SK-N-SH treated with all-trans-retinoic acid at 6 μM for 48 hours (cell line): ENCODE measurements at regions not wholly inside any gene's neighbourhood (a gene's known extent, or its start where the extent isn't known, plus 50 kb on each side); places are given as distances from the start of the nearest gene placed in this dataset.

Experiments used
- ATAC-seq: fragments of 200-7000 bp; cut with Tn5 transposase; 3 replicates; pipeline ENCODE4 v1.9.1; 2020; ENCODE audit warnings: mild to moderate bottlenecking, moderate library complexity
- ARNTL ChIP-seq: fragments of 450-650 bp; formaldehyde crosslinking; IDR thresholded peaks from 2 replicates; pipeline ENCODE4 v1.5.0; 2020; ENCODE audit warnings: low read depth, mild to moderate bottlenecking, moderate library complexity, borderline replicate concordance
- BACH2 ChIP-seq: fragments of 250-450 bp; sonication (Bioruptor Pico); IDR thresholded peaks from 2 replicates; pipeline ENCODE4 v1.9.0; 2021; ENCODE audit warnings: mild to moderate bottlenecking, borderline replicate concordance
- CREB5 ChIP-seq: fragments of 250-450 bp; sonication (Bioruptor Pico); IDR thresholded peaks from 2 replicates; pipeline ENCODE4 v1.5.1; 2020; ENCODE audit warnings: low read depth, mild to moderate bottlenecking, moderate library complexity
- CSDC2 ChIP-seq: fragments of 250-450 bp; sonication (Bioruptor Pico); IDR thresholded peaks from 2 replicates; pipeline ENCODE4 v1.5.0; 2020; ENCODE audit warnings: mild to moderate bottlenecking, moderate library complexity
- ESRRG ChIP-seq: fragments of 250-450 bp; sonication (Bioruptor Pico); IDR thresholded peaks from 2 replicates; pipeline ENCODE4 v1.6.1; 2021; ENCODE audit warnings: mild to moderate bottlenecking
- ISL1 ChIP-seq: fragments of 250-450 bp; sonication (Bioruptor Pico); IDR thresholded peaks from 2 replicates; pipeline ENCODE4 v2.1.2; 2022; ENCODE audit warnings: mild to moderate bottlenecking, moderate library complexity
- OSR1 ChIP-seq: fragments of 250-450 bp; sonication (Bioruptor Pico); IDR thresholded peaks from 2 replicates; pipeline ENCODE4 v1.8.0; 2022; ENCODE audit warnings: moderate library complexity, mild to moderate bottlenecking, inconsistent platforms
- PATZ1 ChIP-seq: fragments of 250-450 bp; sonication (Bioruptor Pico); IDR thresholded peaks from 2 replicates; pipeline ENCODE4 v1.8.0; 2020; ENCODE audit warnings: mild to moderate bottlenecking, moderate library complexity, borderline replicate concordance
- PPARA ChIP-seq: fragments of 250-450 bp; sonication (Bioruptor Pico); IDR thresholded peaks from 2 replicates; pipeline ENCODE4 v1.5.0; 2020; ENCODE audit warnings: mild to moderate bottlenecking, borderline replicate concordance
- RARB ChIP-seq: fragments of 250-450 bp; sonication (Bioruptor Pico); IDR thresholded peaks from 2 replicates; pipeline ENCODE4 v1.8.0; 2021; ENCODE audit warnings: mild to moderate bottlenecking, moderate library complexity
- SNAI2 ChIP-seq: fragments of 250-450 bp; sonication (Bioruptor Pico); IDR thresholded peaks from 2 replicates; pipeline ENCODE4 v1.5.0; 2020; ENCODE audit warnings: mild to moderate bottlenecking, moderate library complexity
- TCF4 ChIP-seq: fragments of 250-450 bp; sonication (Bioruptor Pico); IDR thresholded peaks from 2 replicates; pipeline ENCODE4 v1.8.0; 2021; ENCODE audit warnings: mild to moderate bottlenecking, moderate library complexity, borderline replicate concordance
- TOX ChIP-seq: fragments of 250-450 bp; sonication (Bioruptor Pico); IDR thresholded peaks from 2 replicates; pipeline ENCODE4 v1.8.0; 2021; ENCODE audit warnings: mild to moderate bottlenecking, moderate library complexity, borderline replicate concordance
- ZC3H10 ChIP-seq: fragments of 250-450 bp; sonication (Bioruptor Pico); IDR thresholded peaks from 2 replicates; pipeline ENCODE4 v1.5.1; 2021; ENCODE audit warnings: mild to moderate bottlenecking, moderate library complexity
- ZFP3 ChIP-seq: fragments of 250-450 bp; sonication (Bioruptor Pico); IDR thresholded peaks from 2 replicates; pipeline ENCODE4 v1.5.0; 2020; ENCODE audit warnings: mild to moderate bottlenecking, moderate library complexity
- ZFP30 ChIP-seq: fragments of 450-650 bp; formaldehyde crosslinking; IDR thresholded peaks from 2 replicates; pipeline ENCODE4 v1.5.0; 2022; ENCODE audit warnings: mild to moderate bottlenecking, moderate library complexity
- ZNF565 ChIP-seq: fragments of 450-650 bp; formaldehyde crosslinking; conservative IDR thresholded peaks from 2 replicates; pipeline ENCODE4 v1.5.0; 2020; ENCODE audit warnings: low read depth, mild to moderate bottlenecking, moderate library complexity
- ZNF70 ChIP-seq: fragments of 450-650 bp; formaldehyde crosslinking; IDR thresholded peaks from 2 replicates; pipeline ENCODE4 v1.5.0; 2020; ENCODE audit warnings: mild to moderate bottlenecking, moderate library complexity
- ZNF8 ChIP-seq: fragments of 450-650 bp; formaldehyde crosslinking; IDR thresholded peaks from 2 replicates; pipeline ENCODE4 v1.5.0; 2020; ENCODE audit warnings: mild to moderate bottlenecking, moderate library complexity
- TF ChIP-seq, protein P1 (sequence below): fragments of 250-450 bp; sonication (Bioruptor Pico); IDR thresholded peaks from 2 replicates; pipeline ENCODE4 v1.5.0; 2020; ENCODE audit warnings: mild to moderate bottlenecking, moderate library complexity
- TF ChIP-seq, protein P2 (sequence below): fragments of 250-450 bp; sonication (Bioruptor Pico); IDR thresholded peaks from 2 replicates; pipeline ENCODE4 v1.5.1; 2021; ENCODE audit warnings: mild to moderate bottlenecking, moderate library complexity

DNA sequence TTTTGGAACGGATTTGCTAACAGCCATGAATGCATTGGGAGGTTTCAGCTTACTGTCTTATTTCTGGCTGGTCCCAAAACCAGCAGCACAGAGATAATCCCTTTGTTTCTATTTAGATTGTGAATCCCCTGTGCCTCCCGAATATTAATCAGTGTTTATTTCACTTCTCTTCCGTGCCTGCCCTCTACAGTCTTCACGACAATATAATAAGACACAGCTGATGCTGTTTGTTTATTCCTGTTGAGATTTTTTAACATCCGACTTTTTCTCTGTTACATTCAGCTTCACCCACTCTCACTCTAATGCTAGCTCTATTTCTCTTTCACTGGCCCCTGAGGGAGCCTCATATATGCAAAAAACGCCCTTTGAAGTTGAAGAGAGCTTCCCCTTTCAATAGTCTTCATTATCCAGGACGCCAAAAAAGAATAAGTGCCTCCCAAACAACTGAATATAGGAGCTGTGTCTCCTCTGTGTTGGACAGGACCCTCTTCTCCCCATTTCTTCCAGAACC is 995.3 kb downstream of the ROBO2 start:
- TF ChIP-seq PPARA (CRISPR knock-in tag) (no peak), TOX (CRISPR knock-in tag) (no peak), ISL1 (no peak), ARNTL (CRISPR knock-in tag) (no peak), ZFP3 (CRISPR knock-in tag) (no peak), CREB5 (CRISPR knock-in tag) (no peak), TCF4 (CRISPR knock-in tag) (no peak), ZNF70 (CRISPR knock-in tag) (no peak), ESRRG (CRISPR knock-in tag) (no peak)
- TF ChIP-seq, protein P1, sequence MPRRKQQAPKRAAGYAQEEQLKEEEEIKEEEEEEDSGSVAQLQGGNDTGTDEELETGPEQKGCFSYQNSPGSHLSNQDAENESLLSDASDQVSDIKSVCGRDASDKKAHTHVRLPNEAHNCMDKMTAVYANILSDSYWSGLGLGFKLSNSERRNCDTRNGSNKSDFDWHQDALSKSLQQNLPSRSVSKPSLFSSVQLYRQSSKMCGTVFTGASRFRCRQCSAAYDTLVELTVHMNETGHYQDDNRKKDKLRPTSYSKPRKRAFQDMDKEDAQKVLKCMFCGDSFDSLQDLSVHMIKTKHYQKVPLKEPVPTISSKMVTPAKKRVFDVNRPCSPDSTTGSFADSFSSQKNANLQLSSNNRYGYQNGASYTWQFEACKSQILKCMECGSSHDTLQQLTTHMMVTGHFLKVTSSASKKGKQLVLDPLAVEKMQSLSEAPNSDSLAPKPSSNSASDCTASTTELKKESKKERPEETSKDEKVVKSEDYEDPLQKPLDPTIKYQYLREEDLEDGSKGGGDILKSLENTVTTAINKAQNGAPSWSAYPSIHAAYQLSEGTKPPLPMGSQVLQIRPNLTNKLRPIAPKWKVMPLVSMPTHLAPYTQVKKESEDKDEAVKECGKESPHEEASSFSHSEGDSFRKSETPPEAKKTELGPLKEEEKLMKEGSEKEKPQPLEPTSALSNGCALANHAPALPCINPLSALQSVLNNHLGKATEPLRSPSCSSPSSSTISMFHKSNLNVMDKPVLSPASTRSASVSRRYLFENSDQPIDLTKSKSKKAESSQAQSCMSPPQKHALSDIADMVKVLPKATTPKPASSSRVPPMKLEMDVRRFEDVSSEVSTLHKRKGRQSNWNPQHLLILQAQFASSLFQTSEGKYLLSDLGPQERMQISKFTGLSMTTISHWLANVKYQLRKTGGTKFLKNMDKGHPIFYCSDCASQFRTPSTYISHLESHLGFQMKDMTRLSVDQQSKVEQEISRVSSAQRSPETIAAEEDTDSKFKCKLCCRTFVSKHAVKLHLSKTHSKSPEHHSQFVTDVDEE (CRISPR knock-in tag) = no peak
- TF ChIP-seq, protein P2, sequence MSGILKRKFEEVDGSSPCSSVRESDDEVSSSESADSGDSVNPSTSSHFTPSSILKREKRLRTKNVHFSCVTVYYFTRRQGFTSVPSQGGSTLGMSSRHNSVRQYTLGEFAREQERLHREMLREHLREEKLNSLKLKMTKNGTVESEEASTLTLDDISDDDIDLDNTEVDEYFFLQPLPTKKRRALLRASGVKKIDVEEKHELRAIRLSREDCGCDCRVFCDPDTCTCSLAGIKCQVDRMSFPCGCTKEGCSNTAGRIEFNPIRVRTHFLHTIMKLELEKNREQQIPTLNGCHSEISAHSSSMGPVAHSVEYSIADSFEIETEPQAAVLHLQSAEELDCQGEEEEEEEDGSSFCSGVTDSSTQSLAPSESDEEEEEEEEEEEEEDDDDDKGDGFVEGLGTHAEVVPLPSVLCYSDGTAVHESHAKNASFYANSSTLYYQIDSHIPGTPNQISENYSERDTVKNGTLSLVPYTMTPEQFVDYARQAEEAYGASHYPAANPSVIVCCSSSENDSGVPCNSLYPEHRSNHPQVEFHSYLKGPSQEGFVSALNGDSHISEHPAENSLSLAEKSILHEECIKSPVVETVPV = no peak
- no peak for ATAC-seq

DNA sequence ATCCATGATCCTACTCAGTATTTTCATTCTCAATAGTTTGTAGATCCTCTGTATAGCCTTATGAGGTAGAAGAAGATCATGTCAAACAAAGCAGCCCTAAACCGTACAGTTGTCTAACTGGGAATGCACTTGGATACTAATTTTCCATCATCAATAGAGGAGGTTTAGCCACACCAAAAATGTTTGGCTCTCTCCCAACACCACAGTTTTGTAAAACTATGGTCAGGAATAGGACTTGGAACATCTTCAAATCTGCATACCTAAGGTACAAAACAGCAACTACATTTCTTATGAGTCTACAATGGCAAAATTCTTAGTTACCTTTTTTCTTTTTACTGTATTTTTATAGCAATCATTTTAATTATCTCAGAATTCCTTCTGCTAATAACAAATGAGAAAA is 1001.6 kb downstream of the ROBO2 start:
- TF ChIP-seq CSDC2 (CRISPR knock-in tag) = no peak
- no peak for TF ChIP-seq OSR1 (CRISPR knock-in tag)
- no peak for TF ChIP-seq ARNTL (CRISPR knock-in tag)
- no peak for TF ChIP-seq PATZ1 (CRISPR knock-in tag)
- TF ChIP-seq TCF4 (CRISPR knock-in tag) = no peak
- TF ChIP-seq ZC3H10 = no peak
- no peak for TF ChIP-seq ZNF565
- no peak for TF ChIP-seq BACH2
- no peak for TF ChIP-seq TOX (CRISPR knock-in tag)
- TF ChIP-seq RARB (CRISPR knock-in tag) = no peak
- TF ChIP-seq ZFP3 (CRISPR knock-in tag) = no peak
- TF ChIP-seq ZFP30 = no peak
- TF ChIP-seq SNAI2 = no peak
- TF ChIP-seq ZNF8 (CRISPR knock-in tag) = no peak
- no peak for TF ChIP-seq ESRRG (CRISPR knock-in tag)
- TF ChIP-seq, all 23 proteins: peak for 0
- ATAC-seq = no peak

- ATAC-seq = no peak
- no peak for TF ChIP-seq SNAI2
- TF ChIP-seq, protein P1 (CRISPR knock-in tag) = no peak
- TF ChIP-seq PATZ1 (CRISPR knock-in tag) = no peak
- no peak for TF ChIP-seq PPARA (CRISPR knock-in tag)
Measured at GRCh38 chr3:78046566-78046965, 1006.7 kb downstream of the ROBO2 start.
